ELR (cell line): ENCODE measurements at regions not wholly inside any gene's neighbourhood (a gene's known extent, or its start where the extent isn't known, plus 50 kb on each side); places are given as distances from the start of the nearest gene placed in this dataset.
"Not testable (repeated sequence)": the region's sequence is repeated elsewhere in the genome, so short reads cannot be mapped to it uniquely, and the experiment has no call there.

ENCODE experiments used
- DNase-seq: peaks from one replicate; pipeline ENCODE4 v3.0.0-alpha.2; 2015; ENCODE audit warnings: low read depth

DNA sequence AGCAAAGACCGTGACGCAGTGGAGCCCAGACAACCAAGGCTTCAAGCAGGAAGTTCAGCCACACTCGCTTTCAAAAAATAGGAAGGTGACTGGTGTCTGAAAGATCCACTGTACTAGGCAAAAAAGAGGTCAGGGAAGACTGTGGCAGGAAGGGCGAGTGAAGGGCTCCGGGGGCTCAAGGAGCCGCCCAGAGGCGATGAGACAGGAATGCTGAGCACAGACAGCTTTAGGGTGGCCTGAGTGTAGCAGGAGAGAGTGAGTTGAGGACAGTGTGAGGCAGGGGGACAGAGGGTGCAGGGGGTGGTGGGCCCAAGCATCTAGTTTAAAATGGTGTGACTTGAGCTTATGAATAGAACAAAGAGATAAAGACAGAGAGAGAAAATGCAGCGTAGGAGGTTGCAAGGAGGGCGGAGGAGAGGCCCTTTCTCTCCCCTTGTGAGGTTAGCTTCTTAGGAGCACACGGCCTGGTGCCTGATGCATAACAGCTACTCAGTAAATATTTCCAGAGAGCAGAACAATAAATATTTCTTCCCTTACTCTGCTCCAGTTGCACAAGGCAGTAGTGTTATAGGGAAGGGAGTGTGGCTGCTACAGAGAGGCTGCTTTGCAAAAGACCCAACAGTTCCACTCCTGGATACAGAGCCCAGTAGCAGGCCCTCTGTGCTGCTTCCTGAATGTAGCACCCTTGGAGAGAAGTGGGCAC lies 789.7 kb upstream of the RAB6C start:
- DNase-seq, result no peak

DNA sequence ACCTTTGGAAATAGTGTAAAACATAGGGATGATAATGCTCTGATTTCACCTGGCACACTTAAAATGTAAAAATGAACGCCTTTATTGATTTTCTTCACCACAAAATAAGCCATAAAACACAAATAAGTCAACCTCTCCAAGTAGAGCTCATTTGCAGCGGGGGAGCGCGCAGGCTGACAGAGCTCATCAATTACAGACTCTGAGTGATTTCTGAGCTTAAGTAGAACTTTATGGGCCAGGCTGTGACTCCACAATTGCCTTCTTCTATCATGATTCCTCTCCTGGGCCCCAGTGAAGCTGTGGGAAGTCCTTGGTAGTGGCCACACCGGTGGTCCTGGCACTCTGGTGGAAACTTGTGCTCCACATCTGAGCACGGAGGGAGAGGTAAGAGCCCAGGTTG lies 789.0 kb upstream of the RAB6C start:
- DNase-seq, result no peak

DNA sequence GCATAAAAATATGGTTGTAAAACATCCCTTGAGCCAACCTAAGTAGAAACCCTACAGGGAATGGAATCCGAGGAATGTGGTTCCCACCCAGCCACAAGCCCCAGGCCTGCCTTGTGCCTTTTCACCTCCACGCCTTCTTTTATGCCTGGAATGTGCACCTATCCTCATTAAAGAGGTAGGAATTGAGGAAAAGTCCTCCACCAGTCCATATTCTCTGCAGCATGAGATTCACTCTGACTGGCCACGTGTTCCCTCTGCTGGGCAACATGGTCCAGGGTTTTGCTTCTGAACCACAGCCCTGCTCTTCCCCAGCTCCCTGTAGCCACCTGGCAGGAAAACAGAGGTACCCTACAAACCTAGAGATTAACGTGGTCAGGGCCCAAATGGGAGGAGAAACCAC lies 787.9 kb upstream of the RAB6C start:
- DNase-seq, result no peak

GRCh38 chr2:129192117-129192516 lies 787.3 kb upstream of the RAB6C start:
- DNase-seq, result no peak

DNA sequence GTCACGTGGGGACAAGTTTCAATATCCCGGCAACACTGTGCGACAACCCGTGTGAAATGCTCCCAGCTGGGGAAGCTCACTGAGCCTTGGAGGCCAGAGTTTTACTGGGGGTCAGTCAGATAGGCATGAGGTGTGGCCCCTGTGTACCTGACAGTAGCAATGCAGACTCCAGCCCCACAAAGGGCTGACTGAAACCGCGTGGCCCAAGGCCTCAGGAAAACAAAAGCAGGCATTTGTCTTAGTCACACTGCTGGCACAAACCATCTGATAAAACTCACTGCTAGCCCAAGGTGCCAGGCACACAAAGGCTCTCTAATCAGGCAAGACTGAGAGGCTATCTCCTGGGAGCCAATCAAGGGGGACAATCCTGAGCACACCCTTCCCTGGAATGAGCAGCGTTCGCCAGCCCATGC lies 786.6 kb upstream of the RAB6C start:
- no peak for DNase-seq

DNA sequence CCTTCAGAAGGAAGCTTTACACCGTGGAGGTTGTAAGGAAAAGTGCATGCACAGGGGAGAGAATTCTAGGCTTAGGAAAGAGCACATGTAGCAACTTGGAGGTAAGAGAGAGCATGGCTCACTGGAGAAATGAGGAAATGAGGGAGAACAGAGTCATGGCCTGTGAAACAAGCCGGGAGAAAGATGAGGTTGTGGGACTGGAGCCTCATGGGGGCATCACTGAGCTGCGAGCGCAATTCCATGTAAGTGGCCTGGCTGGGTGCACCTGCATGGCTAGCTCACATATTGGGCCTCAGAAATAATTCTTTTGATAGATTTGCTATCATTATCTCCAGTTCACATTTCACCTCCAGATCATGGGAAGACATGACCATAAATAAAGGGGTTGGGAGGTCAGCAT lies 785.5 kb upstream of the RAB6C start:
- DNase-seq, result no peak

DNA sequence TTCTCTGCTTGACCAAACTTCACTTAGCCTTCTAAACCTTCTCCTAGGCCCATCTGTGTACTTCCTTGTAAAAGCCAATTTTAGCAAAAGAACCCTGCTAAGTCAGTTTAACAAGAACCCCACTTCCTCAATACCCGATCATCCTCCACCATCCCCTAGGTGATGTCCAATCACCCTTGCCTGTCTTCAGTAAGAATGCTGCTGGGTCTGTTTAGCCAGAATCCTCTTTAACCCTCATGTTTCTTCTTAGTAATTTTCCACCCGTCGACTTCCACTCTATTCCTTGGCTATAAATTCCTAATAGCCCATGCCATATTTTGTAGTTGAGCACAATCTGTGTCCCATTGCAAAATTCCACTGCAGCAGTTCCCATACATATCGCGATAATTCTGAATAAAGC lies 780.0 kb upstream of the RAB6C start:
- DNase-seq, result no peak

- DNase-seq, result no peak
Observed at GRCh38 chr2:129201696-129202095, 777.8 kb upstream of the RAB6C start.

GRCh38 chr2:129203331-129203730 lies 776.1 kb upstream of the RAB6C start:
- DNase-seq, result no peak

DNA sequence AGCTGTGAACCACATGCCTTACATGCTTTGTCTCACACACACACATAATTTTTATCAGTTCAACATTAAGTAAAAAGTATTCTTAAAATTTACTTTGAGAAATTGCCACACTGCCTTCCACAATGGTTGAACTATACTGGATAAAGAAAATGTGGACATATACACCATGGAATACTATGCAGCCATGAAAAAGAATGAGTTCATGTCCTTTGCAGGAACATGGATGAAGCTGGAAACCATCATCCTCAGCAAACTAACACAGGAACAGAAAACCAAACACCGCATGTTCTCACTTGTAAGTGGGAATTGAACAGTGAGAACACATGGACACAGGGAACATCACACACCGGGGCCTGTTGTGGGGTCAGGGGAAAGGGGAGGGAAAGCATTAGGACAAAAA lies 774.9 kb upstream of the RAB6C start:
- DNase-seq, result not testable (repeated sequence)

- no peak for DNase-seq
Observed at GRCh38 chr2:129205176-129205575, 774.3 kb upstream of the RAB6C start.

GRCh38 chr2:129205766-129206165 lies 773.7 kb upstream of the RAB6C start:
- no peak for DNase-seq

GRCh38 chr2:129212299-129212958 lies 767.0 kb upstream of the RAB6C start:
- no peak for DNase-seq

- DNase-seq, result no peak
Observed at GRCh38 chr2:129224022-129224421, 755.4 kb upstream of the RAB6C start.

DNA sequence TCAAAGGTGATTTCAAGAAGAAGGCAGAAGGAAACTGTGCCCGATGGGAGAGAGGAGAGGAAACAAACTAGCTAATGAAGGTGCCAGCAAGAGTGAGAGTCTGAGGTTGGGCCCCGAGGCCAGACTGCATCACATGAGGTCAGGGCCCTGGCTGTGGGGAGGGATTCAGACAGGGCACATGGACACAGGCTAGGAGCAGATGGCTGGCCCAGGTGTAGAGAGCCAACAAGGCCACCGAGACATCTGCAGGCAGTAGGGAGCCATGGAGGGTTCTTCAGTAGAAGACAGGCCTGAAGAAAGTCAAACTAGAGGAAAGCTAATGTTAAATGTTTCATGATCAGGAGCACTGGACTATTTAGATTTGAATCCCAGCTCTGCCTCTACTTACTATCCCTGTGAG lies 755.0 kb upstream of the RAB6C start:
- DNase-seq, result no peak

DNA sequence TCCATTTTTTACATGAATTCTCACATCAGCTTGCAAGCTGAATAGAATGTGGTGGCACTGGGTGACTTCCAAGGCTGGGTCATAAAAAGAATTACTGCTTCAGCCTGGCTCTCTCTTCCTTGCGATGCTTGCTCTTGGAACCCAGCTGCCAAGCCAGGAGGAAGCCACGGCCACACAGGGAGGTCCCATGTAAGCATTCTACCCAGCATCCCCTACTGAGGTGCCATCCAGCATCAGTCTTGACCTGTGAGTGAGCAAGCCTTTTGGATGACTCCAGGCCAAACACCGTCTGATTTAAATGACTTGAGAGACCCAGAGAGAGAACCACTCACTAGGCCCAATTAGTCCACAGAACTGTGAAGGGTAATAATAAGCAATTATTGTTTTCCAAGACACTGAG lies 750.3 kb upstream of the RAB6C start:
- DNase-seq, result no peak

- no peak for DNase-seq
Observed at GRCh38 chr2:129229830-129230441, 749.5 kb upstream of the RAB6C start.

DNA sequence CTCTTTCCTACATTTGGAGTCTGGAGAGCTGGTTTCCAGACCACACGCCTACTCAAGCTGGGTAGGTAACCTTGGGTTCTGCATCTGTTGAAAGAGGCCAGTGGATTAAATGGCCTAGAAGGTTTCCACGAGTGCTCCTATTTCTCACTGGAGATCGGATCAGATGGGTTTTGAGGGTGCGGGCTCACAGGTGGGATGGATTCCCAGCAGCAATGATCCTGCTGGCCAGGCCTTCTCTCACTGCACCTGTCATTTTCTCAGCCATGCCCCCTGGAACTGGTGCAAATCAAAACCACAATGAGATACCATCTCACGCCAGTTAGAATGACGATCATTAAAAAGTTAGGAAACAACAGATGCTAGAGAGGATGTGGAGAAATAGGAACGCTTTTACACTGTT lies 747.5 kb upstream of the RAB6C start:
- no peak for DNase-seq

DNA sequence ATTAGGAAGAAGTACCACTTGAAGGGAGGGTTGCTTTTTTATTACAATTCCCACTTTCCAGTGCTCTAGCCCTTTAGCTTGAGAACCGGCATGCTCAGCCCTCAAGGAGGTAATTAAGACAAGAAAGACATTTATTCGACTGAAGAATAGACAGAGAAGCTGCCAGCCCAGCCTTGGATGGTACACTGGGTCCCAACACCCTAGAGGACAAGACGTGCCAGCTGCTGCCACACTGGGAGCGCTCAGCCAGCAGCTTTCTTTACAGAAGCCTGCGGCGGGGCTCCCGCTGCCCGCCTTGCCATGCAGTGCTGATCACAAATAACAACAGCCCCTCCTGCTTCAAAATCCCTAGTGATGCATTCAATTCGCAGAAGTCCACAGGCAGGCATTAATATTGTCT lies 746.3 kb upstream of the RAB6C start:
- DNase-seq, result no peak

DNA sequence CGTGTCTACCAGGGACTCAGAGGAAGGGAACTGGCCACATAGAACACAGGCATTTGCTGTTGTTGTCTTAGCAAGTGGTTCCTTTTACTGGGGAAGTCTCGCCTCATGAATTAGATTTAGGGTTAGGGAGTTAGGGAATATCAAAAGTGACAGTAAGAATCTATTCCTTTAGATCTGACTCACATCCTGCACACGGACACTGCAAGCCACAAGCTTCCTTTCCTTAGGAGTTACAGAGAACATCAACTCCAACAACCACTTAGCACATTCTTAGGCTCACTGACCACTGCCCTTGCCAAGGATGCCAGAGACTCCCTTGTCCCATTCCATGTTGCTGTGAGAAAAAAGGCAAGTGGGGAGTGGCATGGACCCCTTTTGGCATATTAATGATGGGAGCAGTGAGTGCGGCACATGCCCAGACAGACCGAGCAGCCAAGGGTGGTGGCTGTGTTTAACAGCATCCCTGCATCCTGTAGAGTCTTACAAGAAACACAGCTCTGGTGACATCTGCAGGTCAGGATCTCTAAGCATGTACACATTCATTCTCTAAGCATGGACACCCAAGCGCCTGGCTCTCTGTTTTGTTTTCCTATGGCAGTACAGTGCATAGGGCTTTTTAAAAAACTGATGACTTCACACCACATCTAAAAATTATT lies 745.6 kb upstream of the RAB6C start:
- DNase-seq, result no peak

- DNase-seq, result no peak
Observed at GRCh38 chr2:129236601-129237000, 742.9 kb upstream of the RAB6C start.

- no peak for DNase-seq
Observed at GRCh38 chr2:129237966-129238725, 741.3 kb upstream of the RAB6C start.
